ENCODE measurements at regions not wholly inside any gene's neighbourhood (a gene's known extent, or its start where the extent isn't known, plus 50 kb on each side); places are given as distances from the start of the nearest gene placed in this dataset.

GRCh38 chrX:125651426-125651825 lies 331.8 kb downstream of the TEX13C start:
- no peak for DNase-seq
- Histone ChIP-seq H3K9me3 (peaks cover 0 to 5% (median 0%) of the 10 kb centered on the region in 8 donors), H3K4me1 (no peaks in the 10 kb centered on the region), H3K36me3 (no peaks in the 10 kb centered on the region), H3K4me3 (no peak overlapping the region), H3K27me3 (replicated peaks in 1 of 7) (no peaks in the 10 kb centered on the region), H3K27ac (no peak overlapping the region)
- TF ChIP-seq POLR2A (IDR thresholded peaks at IDR 0.05): no peak
- no peak for TF ChIP-seq POLR2AphosphoS5 (IDR thresholded peaks at IDR 0.05)
- TF ChIP-seq, protein P1, sequence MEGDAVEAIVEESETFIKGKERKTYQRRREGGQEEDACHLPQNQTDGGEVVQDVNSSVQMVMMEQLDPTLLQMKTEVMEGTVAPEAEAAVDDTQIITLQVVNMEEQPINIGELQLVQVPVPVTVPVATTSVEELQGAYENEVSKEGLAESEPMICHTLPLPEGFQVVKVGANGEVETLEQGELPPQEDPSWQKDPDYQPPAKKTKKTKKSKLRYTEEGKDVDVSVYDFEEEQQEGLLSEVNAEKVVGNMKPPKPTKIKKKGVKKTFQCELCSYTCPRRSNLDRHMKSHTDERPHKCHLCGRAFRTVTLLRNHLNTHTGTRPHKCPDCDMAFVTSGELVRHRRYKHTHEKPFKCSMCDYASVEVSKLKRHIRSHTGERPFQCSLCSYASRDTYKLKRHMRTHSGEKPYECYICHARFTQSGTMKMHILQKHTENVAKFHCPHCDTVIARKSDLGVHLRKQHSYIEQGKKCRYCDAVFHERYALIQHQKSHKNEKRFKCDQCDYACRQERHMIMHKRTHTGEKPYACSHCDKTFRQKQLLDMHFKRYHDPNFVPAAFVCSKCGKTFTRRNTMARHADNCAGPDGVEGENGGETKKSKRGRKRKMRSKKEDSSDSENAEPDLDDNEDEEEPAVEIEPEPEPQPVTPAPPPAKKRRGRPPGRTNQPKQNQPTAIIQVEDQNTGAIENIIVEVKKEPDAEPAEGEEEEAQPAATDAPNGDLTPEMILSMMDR (IDR thresholded peaks at IDR 0.05 in 8 of 11, conservative IDR thresholded peaks at IDR 0.05 in 3 of 11): no peak
- 17 to 71% (median 32%) methylated on average over 1 of the region's 1 CpG for WGBS, 5 donors
- intact Hi-C loops (cut with DNase I; ENCODE audit: low total_unique reads): no loop called here

- intact Hi-C loops (cut with DNase I; ENCODE audit: low total_unique reads): no loop called here
Measured at GRCh38 chrX:125654501-125654900, 334.8 kb downstream of the TEX13C start.

DNA sequence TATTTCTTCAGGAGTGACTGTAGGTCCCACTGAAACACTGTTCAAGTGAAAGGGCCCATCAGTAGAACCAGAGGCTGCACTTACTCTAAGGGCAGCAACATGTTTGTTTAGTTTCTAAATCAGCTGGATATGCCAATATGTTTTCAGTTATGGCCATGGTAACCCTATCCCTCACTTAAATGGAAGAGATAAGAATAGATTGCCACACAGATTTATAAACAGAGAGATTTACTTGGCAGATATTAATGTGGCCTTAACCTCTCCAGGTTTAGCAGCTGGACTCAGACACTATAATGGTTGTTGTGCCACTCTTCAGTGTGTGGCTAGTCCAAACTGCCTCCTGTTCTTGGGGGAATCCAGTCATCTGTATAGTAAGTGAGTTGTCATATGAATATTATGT lies 354.1 kb downstream of the TEX13C start:
- Histone ChIP-seq H3K4me1 (no peaks in the 10 kb centered on the region), H3K36me3 (no peaks in the 10 kb centered on the region), H3K4me3 (no peak overlapping the region), H3K27ac (no peak overlapping the region), H3K27me3 (replicated peaks in 1 of 7) (no peaks in the 10 kb centered on the region), H3K9me3 (peaks cover 0 to 15% (median 0%) of the 10 kb centered on the region in 8 donors)
- intact Hi-C loops (cut with DNase I; ENCODE audit: low total_unique reads): no loop called here
- TF ChIP-seq, protein P1 (IDR thresholded peaks at IDR 0.05 in 8 of 11, conservative IDR thresholded peaks at IDR 0.05 in 3 of 11): no peak
- no peak for TF ChIP-seq POLR2A (IDR thresholded peaks at IDR 0.05)
- TF ChIP-seq POLR2AphosphoS5 (IDR thresholded peaks at IDR 0.05): no peak
- no peak for DNase-seq

More at GRCh38 chrX:125654501-125654900, 334.8 kb downstream of the TEX13C start:
- H3K4me3 ChIP-seq: no peak overlapping the region
- DNase-seq: no peak
- H3K36me3 ChIP-seq: no peaks in the 10 kb centered on the region
- no peaks in the 10 kb centered on the region for H3K27me3 ChIP-seq (replicated peaks in 1 of 7)
- H3K4me1 ChIP-seq: no peaks in the 10 kb centered on the region
- peaks cover 0 to 5% (median 0%) of the 10 kb centered on the region in 8 donors for H3K9me3 ChIP-seq
- no peak for TF ChIP-seq POLR2A (IDR thresholded peaks at IDR 0.05)
- TF ChIP-seq, protein P1 (IDR thresholded peaks at IDR 0.05 in 8 of 11, conservative IDR thresholded peaks at IDR 0.05 in 3 of 11): no peak
- TF ChIP-seq POLR2AphosphoS5 (IDR thresholded peaks at IDR 0.05): no peak
- WGBS, 5 donors: 57 to 89% (median 76%) methylated on average over 2 of the region's 2 CpGs
- no peak overlapping the region for H3K27ac ChIP-seq

- Histone ChIP-seq H3K27me3 (replicated peaks in 1 of 7) (no peaks in the 10 kb centered on the region), H3K9me3 (peaks cover 0 to 15% (median 0%) of the 10 kb centered on the region in 8 donors), H3K27ac (no peak overlapping the region), H3K4me3 (no peak overlapping the region), H3K36me3 (no peaks in the 10 kb centered on the region), H3K4me1 (no peaks in the 10 kb centered on the region)
- intact Hi-C loops (cut with DNase I; ENCODE audit: low total_unique reads): no loop called here
- 49 to 63% (median 55%) methylated on average over 3 of the region's 3 CpGs for WGBS, 5 donors
- TF ChIP-seq POLR2AphosphoS5 (IDR thresholded peaks at IDR 0.05): no peak
- no peak for TF ChIP-seq POLR2A (IDR thresholded peaks at IDR 0.05)
- TF ChIP-seq, protein P1 (IDR thresholded peaks at IDR 0.05 in 8 of 11, conservative IDR thresholded peaks at IDR 0.05 in 3 of 11): no peak
- peak; percentile 51 for DNase-seq
Measured at GRCh38 chrX:125678258-125678657, 358.6 kb downstream of the TEX13C start.

Data from spleen (tissue), 11 donors.